AG09319 (cell line): ENCODE measurements at regions not wholly inside any gene's neighbourhood (a gene's known extent, or its start where the extent isn't known, plus 50 kb on each side); places are given as distances from the start of the nearest gene placed in this dataset.

ENCODE experiments used
- DNase-seq: peaks from one replicate; pipeline ENCODE4 v3.0.0-alpha.2; 2010; ENCODE audit warnings: low read depth; ENCODE audit errors: extremely low read depth
- TF ChIP-seq, protein P1 (sequence below): IDR thresholded peaks from 2 replicates; pipeline ENCODE4 v1.5.1; 2011; ENCODE audit warnings: low read depth, mild to moderate bottlenecking, inconsistent platforms, low read length, moderate library complexity

GRCh38 chr13:108433976-108434755 lies 164.6 kb downstream of the TNFSF13B start:
- TF ChIP-seq, protein P1, sequence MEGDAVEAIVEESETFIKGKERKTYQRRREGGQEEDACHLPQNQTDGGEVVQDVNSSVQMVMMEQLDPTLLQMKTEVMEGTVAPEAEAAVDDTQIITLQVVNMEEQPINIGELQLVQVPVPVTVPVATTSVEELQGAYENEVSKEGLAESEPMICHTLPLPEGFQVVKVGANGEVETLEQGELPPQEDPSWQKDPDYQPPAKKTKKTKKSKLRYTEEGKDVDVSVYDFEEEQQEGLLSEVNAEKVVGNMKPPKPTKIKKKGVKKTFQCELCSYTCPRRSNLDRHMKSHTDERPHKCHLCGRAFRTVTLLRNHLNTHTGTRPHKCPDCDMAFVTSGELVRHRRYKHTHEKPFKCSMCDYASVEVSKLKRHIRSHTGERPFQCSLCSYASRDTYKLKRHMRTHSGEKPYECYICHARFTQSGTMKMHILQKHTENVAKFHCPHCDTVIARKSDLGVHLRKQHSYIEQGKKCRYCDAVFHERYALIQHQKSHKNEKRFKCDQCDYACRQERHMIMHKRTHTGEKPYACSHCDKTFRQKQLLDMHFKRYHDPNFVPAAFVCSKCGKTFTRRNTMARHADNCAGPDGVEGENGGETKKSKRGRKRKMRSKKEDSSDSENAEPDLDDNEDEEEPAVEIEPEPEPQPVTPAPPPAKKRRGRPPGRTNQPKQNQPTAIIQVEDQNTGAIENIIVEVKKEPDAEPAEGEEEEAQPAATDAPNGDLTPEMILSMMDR, result no peak
- DNase-seq, result no peak

GRCh38 chr13:108435393-108436149 lies 166.1 kb downstream of the TNFSF13B start:
- TF ChIP-seq, protein P1, result no peak
- DNase-seq, result no peak

DNA sequence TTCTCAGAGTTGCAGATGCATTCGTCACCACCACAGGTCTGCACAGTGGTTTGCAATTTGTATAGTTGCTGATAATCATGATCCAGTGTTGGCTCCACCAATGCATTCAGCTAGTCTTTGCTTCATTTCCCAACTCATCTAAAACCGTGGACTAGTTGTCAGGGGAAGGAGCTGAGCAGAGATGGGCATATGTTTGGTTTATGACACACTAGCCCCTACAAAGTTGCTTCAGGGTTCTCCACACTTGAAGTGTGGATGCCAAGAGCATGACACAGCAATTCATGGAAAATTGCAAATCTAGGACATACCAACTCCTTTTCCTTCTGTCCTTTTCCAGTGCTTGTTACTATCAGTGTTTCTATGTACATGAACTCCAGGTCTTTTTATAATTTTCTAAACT lies 168.0 kb downstream of the TNFSF13B start:
- TF ChIP-seq, protein P1, result no peak
- DNase-seq, result no peak

DNA sequence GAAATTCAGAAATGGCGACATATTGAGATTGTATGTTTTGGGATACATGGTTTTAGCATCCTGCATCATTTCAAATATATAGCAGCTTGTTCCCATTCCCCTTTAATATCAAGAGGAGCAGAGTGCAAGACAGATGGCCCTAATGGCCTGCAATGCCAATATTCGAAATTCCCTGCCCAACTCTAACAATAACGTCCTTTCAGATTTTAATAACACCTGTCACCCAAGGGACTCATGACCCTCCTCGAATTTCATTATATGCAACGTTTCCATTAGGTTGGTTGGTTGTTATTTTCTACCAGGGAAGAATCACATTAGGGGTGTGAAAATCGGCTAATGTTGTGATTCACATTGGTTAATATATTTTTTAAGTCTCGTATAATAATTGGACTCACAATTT lies 170.0 kb downstream of the TNFSF13B start:
- TF ChIP-seq, protein P1, result no peak
- no peak for DNase-seq

GRCh38 chr13:108444448-108444847 lies 174.9 kb downstream of the TNFSF13B start:
- TF ChIP-seq, protein P1, result no peak
- no peak for DNase-seq

DNA sequence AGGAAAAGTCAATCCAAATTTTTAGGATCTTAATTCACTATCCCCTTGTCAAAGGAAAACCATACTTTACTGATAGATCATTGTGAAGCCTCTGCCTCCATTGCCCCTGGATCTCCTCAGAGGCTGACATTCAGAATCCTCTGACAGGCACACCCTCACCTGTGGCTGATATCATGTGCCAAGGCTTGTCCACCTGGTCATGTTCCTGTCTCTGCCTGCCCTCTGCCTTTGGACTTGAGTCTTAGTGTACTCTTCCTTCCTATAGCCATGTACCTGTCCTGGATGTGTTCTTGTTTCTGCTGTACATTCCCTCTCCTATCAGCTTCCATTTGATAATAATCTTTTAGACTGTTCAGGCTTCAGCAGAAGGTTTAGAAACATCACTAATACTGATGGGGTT lies 179.4 kb downstream of the TNFSF13B start:
- TF ChIP-seq, protein P1, result no peak
- no peak for DNase-seq

DNA sequence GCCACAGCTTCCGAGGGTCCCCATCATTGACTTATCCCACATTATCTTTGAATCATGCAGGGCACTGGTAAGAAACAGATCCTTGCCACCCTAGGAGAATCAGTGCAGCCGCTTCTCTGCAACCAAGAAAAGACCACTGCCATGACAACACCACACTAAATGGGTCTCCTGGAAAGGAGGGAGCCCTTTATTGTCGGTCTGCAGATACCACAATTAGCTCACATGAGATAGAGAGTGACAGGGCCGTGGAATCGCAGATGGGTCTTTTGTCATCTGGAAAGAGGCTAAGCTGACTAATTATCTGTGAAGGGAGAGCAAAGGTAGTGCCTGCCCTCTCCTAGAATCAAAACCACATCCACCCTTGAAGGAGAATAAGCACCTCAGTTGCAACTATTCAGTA lies 178.3 kb upstream of the MYO16 start:
- DNase-seq, result no peak
- TF ChIP-seq, protein P1, result no peak
